SK-N-SH treated with all-trans-retinoic acid at 6 μM for 48 hours (cell line): ENCODE measurements at regions not wholly inside any gene's neighbourhood (a gene's known extent, or its start where the extent isn't known, plus 50 kb on each side); places are given as distances from the start of the nearest gene placed in this dataset.

Experiments
- ATAC-seq: fragments of 200-7000 bp; cut with Tn5 transposase; 3 replicates; pipeline ENCODE4 v1.9.1; 2020; ENCODE audit warnings: mild to moderate bottlenecking, moderate library complexity
- ARNTL ChIP-seq: fragments of 450-650 bp; formaldehyde crosslinking; IDR thresholded peaks from 2 replicates; pipeline ENCODE4 v1.5.0; 2020; ENCODE audit warnings: low read depth, mild to moderate bottlenecking, moderate library complexity, borderline replicate concordance
- BACH2 ChIP-seq: fragments of 250-450 bp; sonication (Bioruptor Pico); IDR thresholded peaks from 2 replicates; pipeline ENCODE4 v1.9.0; 2021; ENCODE audit warnings: mild to moderate bottlenecking, borderline replicate concordance
- ESRRG ChIP-seq: fragments of 250-450 bp; sonication (Bioruptor Pico); IDR thresholded peaks from 2 replicates; pipeline ENCODE4 v1.6.1; 2021; ENCODE audit warnings: mild to moderate bottlenecking
- GLIS3 ChIP-seq: fragments of 250-450 bp; sonication (Bioruptor Pico); IDR thresholded peaks from 2 replicates; pipeline ENCODE4 v1.5.0; 2020; ENCODE audit warnings: mild to moderate bottlenecking, moderate library complexity
- ISL1 ChIP-seq: fragments of 250-450 bp; sonication (Bioruptor Pico); IDR thresholded peaks from 2 replicates; pipeline ENCODE4 v2.1.2; 2022; ENCODE audit warnings: mild to moderate bottlenecking, moderate library complexity
- OSR1 ChIP-seq: fragments of 250-450 bp; sonication (Bioruptor Pico); IDR thresholded peaks from 2 replicates; pipeline ENCODE4 v1.8.0; 2022; ENCODE audit warnings: moderate library complexity, mild to moderate bottlenecking, inconsistent platforms
- PPARA ChIP-seq: fragments of 250-450 bp; sonication (Bioruptor Pico); IDR thresholded peaks from 2 replicates; pipeline ENCODE4 v1.5.0; 2020; ENCODE audit warnings: mild to moderate bottlenecking, borderline replicate concordance
- RARB ChIP-seq: fragments of 250-450 bp; sonication (Bioruptor Pico); IDR thresholded peaks from 2 replicates; pipeline ENCODE4 v1.8.0; 2021; ENCODE audit warnings: mild to moderate bottlenecking, moderate library complexity
- SNAI2 ChIP-seq: fragments of 250-450 bp; sonication (Bioruptor Pico); IDR thresholded peaks from 2 replicates; pipeline ENCODE4 v1.5.0; 2020; ENCODE audit warnings: mild to moderate bottlenecking, moderate library complexity
- TCF4 ChIP-seq: fragments of 250-450 bp; sonication (Bioruptor Pico); IDR thresholded peaks from 2 replicates; pipeline ENCODE4 v1.8.0; 2021; ENCODE audit warnings: mild to moderate bottlenecking, moderate library complexity, borderline replicate concordance
- TOX ChIP-seq: fragments of 250-450 bp; sonication (Bioruptor Pico); IDR thresholded peaks from 2 replicates; pipeline ENCODE4 v1.8.0; 2021; ENCODE audit warnings: mild to moderate bottlenecking, moderate library complexity, borderline replicate concordance
- ZFP3 ChIP-seq: fragments of 250-450 bp; sonication (Bioruptor Pico); IDR thresholded peaks from 2 replicates; pipeline ENCODE4 v1.5.0; 2020; ENCODE audit warnings: mild to moderate bottlenecking, moderate library complexity
- ZNF565 ChIP-seq: fragments of 450-650 bp; formaldehyde crosslinking; conservative IDR thresholded peaks from 2 replicates; pipeline ENCODE4 v1.5.0; 2020; ENCODE audit warnings: low read depth, mild to moderate bottlenecking, moderate library complexity
- ZNF70 ChIP-seq: fragments of 450-650 bp; formaldehyde crosslinking; IDR thresholded peaks from 2 replicates; pipeline ENCODE4 v1.5.0; 2020; ENCODE audit warnings: mild to moderate bottlenecking, moderate library complexity
- ZNF8 ChIP-seq: fragments of 450-650 bp; formaldehyde crosslinking; IDR thresholded peaks from 2 replicates; pipeline ENCODE4 v1.5.0; 2020; ENCODE audit warnings: mild to moderate bottlenecking, moderate library complexity
- TF ChIP-seq, protein P1 (sequence below): fragments of 250-450 bp; sonication (Bioruptor Pico); IDR thresholded peaks from 2 replicates; pipeline ENCODE4 v1.5.0; 2020; ENCODE audit warnings: mild to moderate bottlenecking, moderate library complexity
- TF ChIP-seq, protein P2 (sequence below): fragments of 250-450 bp; sonication (Bioruptor Pico); IDR thresholded peaks from 2 replicates; pipeline ENCODE4 v1.5.1; 2021; ENCODE audit warnings: mild to moderate bottlenecking, moderate library complexity
- TF ChIP-seq, protein P3 (sequence below): fragments of 250-450 bp; sonication (Bioruptor Pico); IDR thresholded peaks from 2 replicates; pipeline ENCODE4 v1.8.0; 2021; ENCODE audit warnings: low read depth, mild to moderate bottlenecking, moderate library complexity, borderline replicate concordance
- TF ChIP-seq, protein P4 (sequence below): fragments of 250-450 bp; sonication (Bioruptor Pico); IDR thresholded peaks from 2 replicates; pipeline ENCODE4 v1.8.0; 2020; ENCODE audit warnings: mild to moderate bottlenecking, moderate library complexity, borderline replicate concordance
- TF ChIP-seq, protein P5 (sequence below): fragments of 250-450 bp; sonication (Bioruptor Pico); IDR thresholded peaks from 2 replicates; pipeline ENCODE4 v1.5.1; 2020; ENCODE audit warnings: low read depth, mild to moderate bottlenecking, moderate library complexity

DNA sequence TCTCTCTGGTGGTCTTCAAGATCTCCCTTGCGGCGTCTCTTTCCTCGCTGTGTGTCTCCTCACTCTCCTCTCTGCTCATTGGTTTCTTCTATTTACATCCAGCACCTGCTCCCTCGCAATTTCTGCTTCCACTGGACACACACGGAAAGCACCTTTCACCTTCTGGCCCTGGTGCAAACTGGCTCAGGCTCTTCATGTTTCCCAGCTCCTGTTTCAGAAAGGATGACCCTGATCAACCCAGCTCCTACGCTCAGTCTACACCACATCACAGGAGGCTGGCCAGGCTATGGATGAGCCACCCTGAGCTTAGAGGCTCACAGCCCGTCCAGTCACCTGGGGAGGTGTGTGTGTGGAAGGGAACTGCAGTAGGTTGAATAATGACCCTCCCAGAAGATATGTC is 72.7 kb downstream of the MCFD2 start:
- ATAC-seq: no peak
- TF ChIP-seq TCF4 (CRISPR knock-in tag) (no peak), GLIS3 (no peak), ZNF565 (no peak), OSR1 (no peak), PPARA (CRISPR knock-in tag) (no peak), ZNF70 (CRISPR knock-in tag) (no peak), ESRRG (CRISPR knock-in tag) (no peak)
- TF ChIP-seq, protein P1, sequence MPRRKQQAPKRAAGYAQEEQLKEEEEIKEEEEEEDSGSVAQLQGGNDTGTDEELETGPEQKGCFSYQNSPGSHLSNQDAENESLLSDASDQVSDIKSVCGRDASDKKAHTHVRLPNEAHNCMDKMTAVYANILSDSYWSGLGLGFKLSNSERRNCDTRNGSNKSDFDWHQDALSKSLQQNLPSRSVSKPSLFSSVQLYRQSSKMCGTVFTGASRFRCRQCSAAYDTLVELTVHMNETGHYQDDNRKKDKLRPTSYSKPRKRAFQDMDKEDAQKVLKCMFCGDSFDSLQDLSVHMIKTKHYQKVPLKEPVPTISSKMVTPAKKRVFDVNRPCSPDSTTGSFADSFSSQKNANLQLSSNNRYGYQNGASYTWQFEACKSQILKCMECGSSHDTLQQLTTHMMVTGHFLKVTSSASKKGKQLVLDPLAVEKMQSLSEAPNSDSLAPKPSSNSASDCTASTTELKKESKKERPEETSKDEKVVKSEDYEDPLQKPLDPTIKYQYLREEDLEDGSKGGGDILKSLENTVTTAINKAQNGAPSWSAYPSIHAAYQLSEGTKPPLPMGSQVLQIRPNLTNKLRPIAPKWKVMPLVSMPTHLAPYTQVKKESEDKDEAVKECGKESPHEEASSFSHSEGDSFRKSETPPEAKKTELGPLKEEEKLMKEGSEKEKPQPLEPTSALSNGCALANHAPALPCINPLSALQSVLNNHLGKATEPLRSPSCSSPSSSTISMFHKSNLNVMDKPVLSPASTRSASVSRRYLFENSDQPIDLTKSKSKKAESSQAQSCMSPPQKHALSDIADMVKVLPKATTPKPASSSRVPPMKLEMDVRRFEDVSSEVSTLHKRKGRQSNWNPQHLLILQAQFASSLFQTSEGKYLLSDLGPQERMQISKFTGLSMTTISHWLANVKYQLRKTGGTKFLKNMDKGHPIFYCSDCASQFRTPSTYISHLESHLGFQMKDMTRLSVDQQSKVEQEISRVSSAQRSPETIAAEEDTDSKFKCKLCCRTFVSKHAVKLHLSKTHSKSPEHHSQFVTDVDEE (CRISPR knock-in tag): no peak

DNA sequence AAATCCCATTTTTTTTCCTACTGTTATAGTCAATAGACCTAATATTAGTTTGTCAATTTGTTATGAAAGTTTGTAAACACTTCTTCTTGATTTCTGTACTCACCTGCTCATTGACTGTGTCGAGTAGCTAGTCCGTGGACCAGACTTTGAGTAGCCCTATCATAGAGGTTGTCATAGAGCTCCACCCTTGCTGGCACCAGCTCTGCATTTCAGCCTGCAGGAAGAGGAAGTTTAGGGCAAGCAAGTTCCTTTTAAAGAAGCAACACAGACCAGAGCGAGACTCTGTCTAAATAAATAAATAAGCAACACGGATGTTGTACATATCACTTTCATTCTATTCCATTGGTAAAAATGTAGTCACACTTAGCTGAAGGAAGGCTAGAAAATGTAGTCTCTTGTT is 74.0 kb downstream of the MCFD2 start:
- ATAC-seq: no peak
- no peak for TF ChIP-seq RARB
- no peak for TF ChIP-seq OSR1
- TF ChIP-seq, protein P2, sequence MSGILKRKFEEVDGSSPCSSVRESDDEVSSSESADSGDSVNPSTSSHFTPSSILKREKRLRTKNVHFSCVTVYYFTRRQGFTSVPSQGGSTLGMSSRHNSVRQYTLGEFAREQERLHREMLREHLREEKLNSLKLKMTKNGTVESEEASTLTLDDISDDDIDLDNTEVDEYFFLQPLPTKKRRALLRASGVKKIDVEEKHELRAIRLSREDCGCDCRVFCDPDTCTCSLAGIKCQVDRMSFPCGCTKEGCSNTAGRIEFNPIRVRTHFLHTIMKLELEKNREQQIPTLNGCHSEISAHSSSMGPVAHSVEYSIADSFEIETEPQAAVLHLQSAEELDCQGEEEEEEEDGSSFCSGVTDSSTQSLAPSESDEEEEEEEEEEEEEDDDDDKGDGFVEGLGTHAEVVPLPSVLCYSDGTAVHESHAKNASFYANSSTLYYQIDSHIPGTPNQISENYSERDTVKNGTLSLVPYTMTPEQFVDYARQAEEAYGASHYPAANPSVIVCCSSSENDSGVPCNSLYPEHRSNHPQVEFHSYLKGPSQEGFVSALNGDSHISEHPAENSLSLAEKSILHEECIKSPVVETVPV: no peak
- no peak for TF ChIP-seq ARNTL (CRISPR knock-in tag)
- TF ChIP-seq ISL1: no peak
- no peak for TF ChIP-seq PPARA (CRISPR knock-in tag)
- TF ChIP-seq, protein P1 (CRISPR knock-in tag): no peak
- TF ChIP-seq SNAI2 (CRISPR knock-in tag): no peak
- TF ChIP-seq, protein P3, sequence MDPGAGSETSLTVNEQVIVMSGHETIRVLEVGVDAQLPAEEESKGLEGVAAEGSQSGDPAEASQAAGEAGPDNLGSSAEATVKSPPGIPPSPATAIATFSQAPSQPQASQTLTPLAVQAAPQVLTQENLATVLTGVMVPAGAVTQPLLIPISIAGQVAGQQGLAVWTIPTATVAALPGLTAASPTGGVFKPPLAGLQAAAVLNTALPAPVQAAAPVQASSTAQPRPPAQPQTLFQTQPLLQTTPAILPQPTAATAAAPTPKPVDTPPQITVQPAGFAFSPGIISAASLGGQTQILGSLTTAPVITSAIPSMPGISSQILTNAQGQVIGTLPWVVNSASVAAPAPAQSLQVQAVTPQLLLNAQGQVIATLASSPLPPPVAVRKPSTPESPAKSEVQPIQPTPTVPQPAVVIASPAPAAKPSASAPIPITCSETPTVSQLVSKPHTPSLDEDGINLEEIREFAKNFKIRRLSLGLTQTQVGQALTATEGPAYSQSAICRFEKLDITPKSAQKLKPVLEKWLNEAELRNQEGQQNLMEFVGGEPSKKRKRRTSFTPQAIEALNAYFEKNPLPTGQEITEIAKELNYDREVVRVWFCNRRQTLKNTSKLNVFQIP: no peak
- TF ChIP-seq, protein P4, sequence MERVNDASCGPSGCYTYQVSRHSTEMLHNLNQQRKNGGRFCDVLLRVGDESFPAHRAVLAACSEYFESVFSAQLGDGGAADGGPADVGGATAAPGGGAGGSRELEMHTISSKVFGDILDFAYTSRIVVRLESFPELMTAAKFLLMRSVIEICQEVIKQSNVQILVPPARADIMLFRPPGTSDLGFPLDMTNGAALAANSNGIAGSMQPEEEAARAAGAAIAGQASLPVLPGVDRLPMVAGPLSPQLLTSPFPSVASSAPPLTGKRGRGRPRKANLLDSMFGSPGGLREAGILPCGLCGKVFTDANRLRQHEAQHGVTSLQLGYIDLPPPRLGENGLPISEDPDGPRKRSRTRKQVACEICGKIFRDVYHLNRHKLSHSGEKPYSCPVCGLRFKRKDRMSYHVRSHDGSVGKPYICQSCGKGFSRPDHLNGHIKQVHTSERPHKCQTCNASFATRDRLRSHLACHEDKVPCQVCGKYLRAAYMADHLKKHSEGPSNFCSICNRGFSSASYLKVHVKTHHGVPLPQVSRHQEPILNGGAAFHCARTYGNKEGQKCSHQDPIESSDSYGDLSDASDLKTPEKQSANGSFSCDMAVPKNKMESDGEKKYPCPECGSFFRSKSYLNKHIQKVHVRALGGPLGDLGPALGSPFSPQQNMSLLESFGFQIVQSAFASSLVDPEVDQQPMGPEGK (CRISPR knock-in tag): no peak
- no peak for TF ChIP-seq ZNF565
- TF ChIP-seq BACH2 (CRISPR knock-in tag): no peak
- TF ChIP-seq, protein P5, sequence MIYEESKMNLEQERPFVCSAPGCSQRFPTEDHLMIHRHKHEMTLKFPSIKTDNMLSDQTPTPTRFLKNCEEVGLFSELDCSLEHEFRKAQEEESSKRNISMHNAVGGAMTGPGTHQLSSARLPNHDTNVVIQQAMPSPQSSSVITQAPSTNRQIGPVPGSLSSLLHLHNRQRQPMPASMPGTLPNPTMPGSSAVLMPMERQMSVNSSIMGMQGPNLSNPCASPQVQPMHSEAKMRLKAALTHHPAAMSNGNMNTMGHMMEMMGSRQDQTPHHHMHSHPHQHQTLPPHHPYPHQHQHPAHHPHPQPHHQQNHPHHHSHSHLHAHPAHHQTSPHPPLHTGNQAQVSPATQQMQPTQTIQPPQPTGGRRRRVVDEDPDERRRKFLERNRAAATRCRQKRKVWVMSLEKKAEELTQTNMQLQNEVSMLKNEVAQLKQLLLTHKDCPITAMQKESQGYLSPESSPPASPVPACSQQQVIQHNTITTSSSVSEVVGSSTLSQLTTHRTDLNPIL (CRISPR knock-in tag): no peak
- TF ChIP-seq ZNF8 (CRISPR knock-in tag): no peak
- no peak for TF ChIP-seq TOX (CRISPR knock-in tag)
- no peak for TF ChIP-seq ZFP3 (CRISPR knock-in tag)
